ENCODE measurements at regions not wholly inside any gene's neighbourhood (a gene's known extent, or its start where the extent isn't known, plus 50 kb on each side); places are given as distances from the start of the nearest gene placed in this dataset.

DNA sequence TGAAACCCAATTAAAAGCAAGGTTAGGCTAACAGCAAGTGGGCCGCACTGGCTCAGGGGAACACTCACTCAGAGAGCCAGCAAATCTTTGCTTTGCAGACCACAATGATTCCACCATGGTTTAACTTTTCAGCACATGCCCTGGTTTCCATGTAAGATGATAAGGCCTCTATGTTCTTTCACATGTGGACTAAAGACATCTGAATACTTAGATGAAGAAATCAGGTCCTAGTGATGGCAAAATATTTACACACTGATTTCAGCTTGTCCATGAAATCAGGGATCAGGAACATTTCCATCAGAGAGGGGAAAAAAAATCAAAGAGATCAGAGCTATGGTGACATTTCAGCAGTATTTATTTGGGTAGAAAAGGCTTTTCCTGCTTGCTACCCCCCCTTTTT is 258.2 kb upstream of the IRX5 start:
- no peak for TF ChIP-seq CTCF (IDR thresholded peaks at IDR 0.05)
- no peak for TF ChIP-seq POLR2A (IDR thresholded peaks at IDR 0.05)
- TF ChIP-seq EP300 (IDR thresholded peaks at IDR 0.05): no peak
- Histone ChIP-seq H3K4me3 (no peak overlapping the region), H3K36me3 (no peaks in the 10 kb centered on the region), H3K27ac (no peak overlapping the region), H3K9me3 (peaks cover 0 to 16% (median 0%) of the 10 kb centered on the region in 4 donors), H3K4me1 (no peaks in the 10 kb centered on the region), H3K27me3 (no peaks in the 10 kb centered on the region)
- DNase-seq (ENCODE audit: low spot score in 2 of 2): no peak
- WGBS, 2 donors: 77 to 88% methylated on average over 1 of the region's 1 CpG

GRCh38 chr16:54657709-54658102 is 273.0 kb upstream of the IRX5 start:
- H3K4me1 ChIP-seq: peaks cover 0 to 23% (median 0%) of the 10 kb centered on the region in 4 donors
- H3K4me3 ChIP-seq: no peak overlapping the region
- WGBS, 2 donors: 50 to 64% methylated on average over 2 of the region's 2 CpGs
- no peak for TF ChIP-seq EP300 (IDR thresholded peaks at IDR 0.05)
- no peak for TF ChIP-seq POLR2A (IDR thresholded peaks at IDR 0.05)
- no peak for TF ChIP-seq CTCF (IDR thresholded peaks at IDR 0.05)
- DNase-seq (ENCODE audit: low spot score in 2 of 2): no peak
- H3K9me3 ChIP-seq: peaks cover 0 to 25% (median 0%) of the 10 kb centered on the region in 4 donors
- H3K36me3 ChIP-seq: no peaks in the 10 kb centered on the region
- no peak overlapping the region for H3K27ac ChIP-seq
- H3K27me3 ChIP-seq: no peaks in the 10 kb centered on the region

DNA sequence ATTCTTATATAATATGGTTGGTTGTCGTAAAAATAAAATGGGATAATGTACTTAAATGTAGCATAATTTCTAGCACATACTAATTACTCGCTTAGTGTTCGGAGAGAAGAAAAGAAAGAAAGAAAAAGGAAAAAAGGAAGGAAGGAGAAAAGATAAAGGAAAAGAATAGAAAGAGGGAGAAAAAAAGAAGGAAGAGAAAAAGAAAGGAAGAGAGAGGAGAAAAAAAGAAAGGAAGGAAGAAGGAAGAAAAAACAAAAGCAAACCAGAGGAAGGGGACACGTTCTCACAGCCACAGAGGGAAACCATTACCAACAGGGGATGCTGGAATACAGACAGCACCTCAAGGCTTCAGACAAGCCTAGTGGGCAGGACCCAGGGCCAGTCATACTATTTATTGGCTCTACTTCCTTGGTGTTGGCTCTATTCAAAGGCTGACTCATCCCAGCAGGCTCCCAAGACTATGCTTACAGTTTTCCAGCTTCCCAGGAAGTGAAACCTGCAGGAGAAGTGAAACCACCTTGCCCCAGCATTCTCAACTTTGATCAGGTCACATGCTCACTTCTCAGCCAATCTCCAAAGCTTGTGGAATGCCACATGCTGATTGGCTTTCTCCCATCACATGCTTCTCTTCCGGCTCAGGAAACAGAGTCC is 273.5 kb upstream of the IRX5 start:
- H3K9me3 ChIP-seq: peaks cover 0 to 20% (median 0%) of the 10 kb centered on the region in 4 donors
- peaks cover 0 to 23% (median 0%) of the 10 kb centered on the region in 4 donors for H3K4me1 ChIP-seq
- DNase-seq (ENCODE audit: low spot score in 2 of 2): no peak
- no peak overlapping the region for H3K4me3 ChIP-seq
- H3K27ac ChIP-seq: no peak overlapping the region
- H3K36me3 ChIP-seq: no peaks in the 10 kb centered on the region
- WGBS, 2 donors: 79 to 82% methylated on average over 5 of the region's 5 CpGs
- no peaks in the 10 kb centered on the region for H3K27me3 ChIP-seq
- no peak for TF ChIP-seq EP300 (IDR thresholded peaks at IDR 0.05)
- TF ChIP-seq CTCF (IDR thresholded peaks at IDR 0.05): no peak
- no peak for TF ChIP-seq POLR2A (IDR thresholded peaks at IDR 0.05)

DNA sequence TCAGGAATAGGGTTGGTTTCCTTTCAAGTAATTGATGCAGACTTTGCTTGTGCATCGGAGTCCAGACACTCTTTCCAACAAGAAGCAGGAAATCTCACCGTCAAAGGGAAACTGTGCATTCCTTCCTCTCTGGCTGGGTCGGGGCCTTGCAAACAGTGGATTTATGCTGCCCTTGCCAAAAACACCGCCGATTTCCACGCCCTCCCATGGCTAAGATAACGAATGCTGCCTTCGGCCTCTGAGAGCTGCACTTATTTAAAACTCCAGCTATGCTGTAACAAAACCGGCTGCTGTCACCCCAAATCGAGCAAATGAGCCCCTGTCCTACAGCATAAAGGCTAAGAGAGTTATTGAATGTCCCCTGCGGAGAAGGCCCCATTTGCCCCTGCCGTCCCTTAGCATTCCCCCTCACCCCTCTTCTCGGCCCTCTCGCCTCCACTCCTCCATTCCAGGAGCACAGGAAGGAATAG is 275.5 kb upstream of the IRX5 start:
- Histone ChIP-seq H3K27ac (peak overlapping the region in 1 of 4 donors; percentile 60), H3K27me3 (no peaks in the 10 kb centered on the region), H3K9me3 (no peaks in the 10 kb centered on the region), H3K4me3 (peak overlapping the region in 2 of 4 donors; percentile 16 to 19), H3K36me3 (no peaks in the 10 kb centered on the region), H3K4me1 (peaks cover 0 to 23% (median 0%) of the 10 kb centered on the region in 4 donors)
- WGBS, 2 donors: 6 to 10% methylated on average over 14 of the region's 14 CpGs
- TF ChIP-seq POLR2A (IDR thresholded peaks at IDR 0.05) (no peak), EP300 (IDR thresholded peaks at IDR 0.05) (no peak), CTCF (IDR thresholded peaks at IDR 0.05) (no peak)
- DNase-seq (ENCODE audit: low spot score in 2 of 2): peak in 1 of 2 donors; percentile 10

DNA sequence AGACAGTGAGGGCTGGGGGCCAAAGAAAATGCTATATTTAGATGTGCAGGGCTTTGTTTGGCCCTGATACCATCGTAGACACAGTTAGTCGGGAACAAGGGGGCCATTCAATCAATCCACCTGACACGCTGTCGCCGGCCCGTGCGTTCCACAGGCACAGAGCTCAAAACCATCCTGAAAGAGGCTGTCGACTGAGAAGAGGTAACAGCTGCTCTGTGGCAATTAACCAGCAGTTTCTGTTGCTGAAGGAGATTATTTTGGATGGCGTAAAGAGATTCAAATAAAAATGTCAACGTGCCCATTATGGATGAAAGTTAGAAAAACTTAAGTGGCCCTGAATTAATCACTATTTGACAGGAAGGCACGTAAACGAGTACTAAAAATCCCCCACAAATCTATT is 276.2 kb upstream of the IRX5 start:
- whole genome bisulfite sequencing, 2 donors: 40 to 41% methylated on average over 12 of the region's 12 CpGs
- H3K27ac ChIP-seq: no peak overlapping the region

More for the DNA sequence above, 276.2 kb upstream of the IRX5 start:
- peaks cover 0 to 23% (median 0%) of the 10 kb centered on the region in 4 donors for H3K4me1 ChIP-seq
- no peak for DNase-seq (ENCODE audit: low spot score in 2 of 2)
- no peaks in the 10 kb centered on the region for H3K27me3 ChIP-seq
- no peaks in the 10 kb centered on the region for H3K9me3 ChIP-seq
- TF ChIP-seq POLR2A (IDR thresholded peaks at IDR 0.05) (no peak), EP300 (IDR thresholded peaks at IDR 0.05) (no peak), CTCF (IDR thresholded peaks at IDR 0.05) (no peak)
- no peaks in the 10 kb centered on the region for H3K36me3 ChIP-seq
- H3K4me3 ChIP-seq: no peak overlapping the region
